ENCODE measurements at regions not wholly inside any gene's neighbourhood (a gene's known extent, or its start where the extent isn't known, plus 50 kb on each side); places are given as distances from the start of the nearest gene placed in this dataset.

DNA sequence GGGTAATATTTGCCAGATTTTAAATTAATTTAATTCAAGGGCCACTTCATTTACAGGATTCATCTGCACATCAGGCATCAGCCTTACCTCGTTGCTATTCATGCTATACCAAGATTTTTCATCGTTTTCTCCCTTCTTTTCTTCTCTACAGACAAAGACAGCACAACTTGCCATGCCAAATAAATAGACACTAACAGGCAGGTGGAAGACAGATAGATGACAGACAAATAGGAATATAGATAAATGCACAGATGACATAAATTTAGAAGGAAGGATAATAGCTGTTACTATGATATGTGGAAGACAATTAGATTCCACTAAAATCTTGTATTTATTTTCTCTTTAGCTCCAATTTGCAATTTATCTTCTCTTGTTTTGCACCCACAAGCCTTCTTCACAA is 164.5 kb upstream of the ARX start:
- no peak overlapping the region for H3K27ac Mint-ChIP-seq
- Histone ChIP-seq H3K36me3 (ENCODE audit: control insufficient read depth in 2 of 2, extremely low read depth in 1 of 2, insufficient read depth in 1 of 2, low read length in 1 of 2) (no peaks in the 10 kb centered on the region), H3K27me3 (replicated peaks in 1 of 2; ENCODE audit: control insufficient read depth in 2 of 2, extremely low read depth in 1 of 2, insufficient read depth in 2 of 2, low read length in 1 of 2) (peaks cover 0 to 2% of the 10 kb centered on the region in 2 experiments), H3K4me3 (ENCODE audit: control insufficient read depth in 1 of 2, extremely low read depth in 1 of 2, low read length in 1 of 2) (no peak overlapping the region), H3K9me3 (no peaks in the 10 kb centered on the region), H3K4me1 (ENCODE audit: control insufficient read depth in 1 of 2, extremely low read depth in 1 of 2, insufficient read depth in 2 of 2, low read length in 2 of 2) (no peaks in the 10 kb centered on the region), H3K27ac (ENCODE audit: low read length) (no peak overlapping the region)
- ChIA-PET POLR2A (no interaction called here), CTCF (no interaction called here)
- no peaks in the 10 kb centered on the region for H3K9me3 Mint-ChIP-seq
- WGBS (ENCODE audit: insufficient coverage): no CpG with 5 or more reads among the region's 2 CpGs
- DNase-seq (no peak), ATAC-seq (replicated peaks in 1 of 4) (no peak)
- H3K4me1 Mint-ChIP-seq: no peaks in the 10 kb centered on the region
- no peak overlapping the region for H3K4me3 Mint-ChIP-seq
- no peaks in the 10 kb centered on the region for H3K36me3 Mint-ChIP-seq
- H3K27me3 Mint-ChIP-seq: peaks cover 9 to 28% of the 10 kb centered on the region in 2 donors

DNA sequence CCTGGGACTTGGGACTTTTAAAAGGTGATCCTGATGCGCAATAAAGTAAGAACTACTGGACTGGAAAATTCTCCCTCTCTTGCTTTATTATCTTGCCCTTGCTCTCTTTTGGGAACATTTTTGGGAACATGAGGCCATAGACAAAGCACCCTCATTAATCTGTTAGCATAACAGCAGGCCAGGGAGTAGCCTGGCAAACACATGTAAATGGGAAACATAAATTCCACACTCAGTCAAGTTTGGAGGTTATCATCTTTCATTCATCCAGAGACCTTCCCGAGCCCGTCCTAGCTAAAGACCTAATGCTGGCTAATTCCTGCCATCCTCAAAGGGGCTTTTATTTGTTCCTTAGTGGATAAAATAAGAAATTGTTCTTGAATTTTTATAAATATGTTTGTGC is 162.8 kb upstream of the ARX start:
- no peaks in the 10 kb centered on the region for H3K4me1 Mint-ChIP-seq
- H3K27ac ChIP-seq (ENCODE audit: low read length): no peak overlapping the region
- H3K27me3 Mint-ChIP-seq: peaks cover 9 to 31% of the 10 kb centered on the region in 2 donors
- no peak for ATAC-seq (replicated peaks in 1 of 4)
- H3K4me1 ChIP-seq (ENCODE audit: control insufficient read depth in 1 of 2, extremely low read depth in 1 of 2, insufficient read depth in 2 of 2, low read length in 2 of 2): no peaks in the 10 kb centered on the region
- H3K27ac Mint-ChIP-seq: no peak overlapping the region
- H3K4me3 ChIP-seq (ENCODE audit: control insufficient read depth in 1 of 2, extremely low read depth in 1 of 2, low read length in 1 of 2): no peak overlapping the region
- no CpG with 5 or more reads among the region's 3 CpGs for WGBS (ENCODE audit: insufficient coverage)
- ChIA-PET POLR2A (no interaction called here), CTCF (interaction anchor here in 1 of 2 donors (0.6 kb wide), 1 partner anchor 145 kb away, joined by 3 read pairs; no protein-coding TSS in a partner anchor)
- H3K27me3 ChIP-seq (replicated peaks in 1 of 2; ENCODE audit: control insufficient read depth in 2 of 2, extremely low read depth in 1 of 2, insufficient read depth in 2 of 2, low read length in 1 of 2): peaks cover 0 to 2% of the 10 kb centered on the region in 2 experiments
- no peaks in the 10 kb centered on the region for H3K36me3 Mint-ChIP-seq
- no peaks in the 10 kb centered on the region for H3K9me3 ChIP-seq
- no peak for DNase-seq
- H3K9me3 Mint-ChIP-seq: no peaks in the 10 kb centered on the region
- no peaks in the 10 kb centered on the region for H3K36me3 ChIP-seq (ENCODE audit: control insufficient read depth in 2 of 2, extremely low read depth in 1 of 2, insufficient read depth in 1 of 2, low read length in 1 of 2)
- no peak overlapping the region for H3K4me3 Mint-ChIP-seq

DNA sequence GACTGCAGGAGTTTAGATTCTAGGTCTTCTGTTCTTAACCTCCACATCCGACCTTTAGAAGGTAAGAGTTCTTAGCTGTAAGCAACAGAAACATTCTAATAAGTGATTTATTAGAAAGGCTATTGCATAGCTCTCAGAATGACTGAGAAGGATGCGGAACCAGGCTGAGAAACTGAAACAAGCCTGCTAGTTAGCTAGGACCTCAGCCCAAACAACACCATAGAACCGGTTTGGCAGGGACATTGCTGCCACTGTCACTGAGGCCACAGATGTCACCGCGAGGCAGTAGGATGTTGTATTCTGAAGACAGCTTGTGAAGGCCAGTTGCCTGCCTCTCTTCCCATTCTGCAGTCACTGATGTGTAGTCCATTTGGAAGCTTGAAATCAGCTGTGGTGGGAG is 160.0 kb upstream of the ARX start:
- Histone ChIP-seq H3K36me3 (ENCODE audit: control insufficient read depth in 2 of 2, extremely low read depth in 1 of 2, insufficient read depth in 1 of 2, low read length in 1 of 2) (no peaks in the 10 kb centered on the region), H3K4me3 (ENCODE audit: control insufficient read depth in 1 of 2, extremely low read depth in 1 of 2, low read length in 1 of 2) (no peak overlapping the region), H3K4me1 (ENCODE audit: control insufficient read depth in 1 of 2, extremely low read depth in 1 of 2, insufficient read depth in 2 of 2, low read length in 2 of 2) (no peaks in the 10 kb centered on the region), H3K27ac (ENCODE audit: low read length) (no peak overlapping the region), H3K27me3 (replicated peaks in 1 of 2; ENCODE audit: control insufficient read depth in 2 of 2, extremely low read depth in 1 of 2, insufficient read depth in 2 of 2, low read length in 1 of 2) (no peaks in the 10 kb centered on the region), H3K9me3 (no peaks in the 10 kb centered on the region)
- Mint-ChIP-seq H3K36me3 (no peaks in the 10 kb centered on the region), H3K9me3 (no peaks in the 10 kb centered on the region), H3K4me3 (no peak overlapping the region), H3K4me1 (no peaks in the 10 kb centered on the region), H3K27ac (no peak overlapping the region), H3K27me3 (peaks cover 2 to 18% of the 10 kb centered on the region in 2 donors)
- CTCF ChIA-PET: no interaction called here
- no CpG with 5 or more reads among the region's 5 CpGs for WGBS (ENCODE audit: insufficient coverage)
- POLR2A ChIA-PET: no interaction called here
- DNase-seq (no peak), ATAC-seq (replicated peaks in 1 of 4) (no peak)

DNA sequence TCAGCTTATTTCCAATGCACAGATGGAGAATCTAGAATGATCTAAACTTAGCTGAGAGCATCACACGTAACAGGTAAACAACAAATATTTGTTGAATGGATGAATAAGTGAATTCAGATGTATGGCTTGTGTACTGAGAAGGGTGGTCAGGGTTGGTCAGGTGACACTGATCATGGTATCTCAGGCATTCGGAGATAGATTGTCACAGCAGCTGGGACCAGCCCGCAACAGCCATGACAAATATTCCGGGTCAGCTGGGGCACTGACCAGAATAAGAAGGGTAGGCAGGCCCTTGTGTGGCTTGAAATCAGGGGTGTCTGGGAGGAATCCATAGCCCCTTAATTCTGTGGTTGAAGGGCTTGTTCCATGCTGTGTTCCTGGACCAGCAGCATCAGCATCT is 159.4 kb upstream of the ARX start:
- Mint-ChIP-seq H3K4me1 (no peaks in the 10 kb centered on the region), H3K4me3 (no peak overlapping the region), H3K27ac (no peak overlapping the region), H3K27me3 (peaks cover 0 to 13% of the 10 kb centered on the region in 2 donors), H3K9me3 (no peaks in the 10 kb centered on the region), H3K36me3 (no peaks in the 10 kb centered on the region)
- no peak for ATAC-seq (replicated peaks in 1 of 4)
- no CpG with 5 or more reads among the region's 4 CpGs for WGBS (ENCODE audit: insufficient coverage)
- POLR2A ChIA-PET: no interaction called here
- Histone ChIP-seq H3K27ac (ENCODE audit: low read length) (no peak overlapping the region), H3K4me3 (ENCODE audit: control insufficient read depth in 1 of 2, extremely low read depth in 1 of 2, low read length in 1 of 2) (no peak overlapping the region), H3K9me3 (no peaks in the 10 kb centered on the region), H3K27me3 (replicated peaks in 1 of 2; ENCODE audit: control insufficient read depth in 2 of 2, extremely low read depth in 1 of 2, insufficient read depth in 2 of 2, low read length in 1 of 2) (no peaks in the 10 kb centered on the region), H3K4me1 (ENCODE audit: control insufficient read depth in 1 of 2, extremely low read depth in 1 of 2, insufficient read depth in 2 of 2, low read length in 2 of 2) (no peaks in the 10 kb centered on the region), H3K36me3 (ENCODE audit: control insufficient read depth in 2 of 2, extremely low read depth in 1 of 2, insufficient read depth in 1 of 2, low read length in 1 of 2) (no peaks in the 10 kb centered on the region)
- CTCF ChIA-PET: no interaction called here
- no peak for DNase-seq

DNA sequence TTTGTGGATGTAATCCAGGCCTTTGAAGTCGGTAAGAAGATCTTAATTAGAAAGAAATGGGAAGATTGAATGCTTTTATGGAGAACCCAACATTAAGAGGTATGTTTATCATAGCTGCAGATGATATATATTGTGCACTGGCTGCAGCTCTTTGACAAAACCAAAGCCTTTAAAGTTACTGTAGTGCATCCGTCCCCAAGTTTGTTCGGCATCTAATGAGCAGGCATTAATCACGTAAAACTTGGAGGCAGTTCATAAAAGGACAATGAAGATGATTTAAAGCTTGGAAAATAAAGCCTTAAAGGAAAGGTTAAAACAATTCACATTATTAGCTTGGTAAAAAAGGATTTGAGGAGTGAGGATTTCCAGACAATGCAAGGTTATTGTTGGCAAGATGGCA is 150.8 kb upstream of the ARX start:
- Mint-ChIP-seq H3K9me3 (no peaks in the 10 kb centered on the region), H3K4me3 (no peak overlapping the region), H3K27ac (no peak overlapping the region), H3K4me1 (no peaks in the 10 kb centered on the region), H3K27me3 (peaks cover 6 to 35% of the 10 kb centered on the region in 2 donors), H3K36me3 (no peaks in the 10 kb centered on the region)
- Histone ChIP-seq H3K27me3 (replicated peaks in 1 of 2; ENCODE audit: control insufficient read depth in 2 of 2, extremely low read depth in 1 of 2, insufficient read depth in 2 of 2, low read length in 1 of 2) (no peaks in the 10 kb centered on the region), H3K4me1 (ENCODE audit: control insufficient read depth in 1 of 2, extremely low read depth in 1 of 2, insufficient read depth in 2 of 2, low read length in 2 of 2) (no peaks in the 10 kb centered on the region), H3K9me3 (no peaks in the 10 kb centered on the region), H3K27ac (ENCODE audit: low read length) (no peak overlapping the region), H3K36me3 (ENCODE audit: control insufficient read depth in 2 of 2, extremely low read depth in 1 of 2, insufficient read depth in 1 of 2, low read length in 1 of 2) (no peaks in the 10 kb centered on the region), H3K4me3 (ENCODE audit: control insufficient read depth in 1 of 2, extremely low read depth in 1 of 2, low read length in 1 of 2) (no peak overlapping the region)
- ChIA-PET POLR2A (no interaction called here), CTCF (no interaction called here)
- WGBS (ENCODE audit: insufficient coverage): 80% methylated on average over 1 of the region's 4 CpGs
- DNase-seq: no peak
- no peak for ATAC-seq (replicated peaks in 1 of 4)

DNA sequence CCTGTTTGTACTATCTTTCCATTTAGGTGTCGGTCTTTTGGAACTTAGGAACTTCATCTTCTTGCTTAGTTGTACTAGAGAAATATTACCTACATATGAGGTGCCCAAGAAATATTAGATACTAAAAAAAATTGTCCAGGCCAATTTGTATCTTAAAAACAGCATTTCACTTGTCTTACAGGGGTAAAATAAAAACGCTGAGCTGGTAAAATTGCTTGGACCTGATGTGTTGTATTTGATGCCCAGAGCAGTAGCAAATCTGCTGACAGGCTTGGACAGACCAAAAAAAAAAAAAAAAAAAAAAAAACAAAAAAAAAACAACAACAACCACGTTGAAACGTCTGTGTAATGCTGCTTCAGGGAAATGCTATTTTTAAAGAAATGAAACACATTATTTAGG is 150.4 kb upstream of the ARX start:
- DNase-seq (no peak), ATAC-seq (replicated peaks in 1 of 4) (no peak)
- H3K27ac ChIP-seq (ENCODE audit: low read length): no peak overlapping the region
- H3K4me3 Mint-ChIP-seq: no peak overlapping the region
- no peaks in the 10 kb centered on the region for H3K9me3 Mint-ChIP-seq
- H3K4me1 Mint-ChIP-seq: no peaks in the 10 kb centered on the region
- ChIA-PET CTCF (no interaction called here), POLR2A (interaction anchor here in 1 of 2 donors (0.5 kb wide), 1 partner anchor 26 kb away, joined by 3 read pairs; no protein-coding TSS in a partner anchor)
- no peak overlapping the region for H3K27ac Mint-ChIP-seq
- no peaks in the 10 kb centered on the region for H3K27me3 ChIP-seq (replicated peaks in 1 of 2; ENCODE audit: control insufficient read depth in 2 of 2, extremely low read depth in 1 of 2, insufficient read depth in 2 of 2, low read length in 1 of 2)
- H3K9me3 ChIP-seq: no peaks in the 10 kb centered on the region
- no peaks in the 10 kb centered on the region for H3K4me1 ChIP-seq (ENCODE audit: control insufficient read depth in 1 of 2, extremely low read depth in 1 of 2, insufficient read depth in 2 of 2, low read length in 2 of 2)
- H3K36me3 ChIP-seq (ENCODE audit: control insufficient read depth in 2 of 2, extremely low read depth in 1 of 2, insufficient read depth in 1 of 2, low read length in 1 of 2): no peaks in the 10 kb centered on the region
- H3K27me3 Mint-ChIP-seq: peaks cover 6 to 35% of the 10 kb centered on the region in 2 donors
- no peak overlapping the region for H3K4me3 ChIP-seq (ENCODE audit: control insufficient read depth in 1 of 2, extremely low read depth in 1 of 2, low read length in 1 of 2)
- WGBS (ENCODE audit: insufficient coverage): no CpG with 5 or more reads among the region's 4 CpGs
- no peaks in the 10 kb centered on the region for H3K36me3 Mint-ChIP-seq

DNA sequence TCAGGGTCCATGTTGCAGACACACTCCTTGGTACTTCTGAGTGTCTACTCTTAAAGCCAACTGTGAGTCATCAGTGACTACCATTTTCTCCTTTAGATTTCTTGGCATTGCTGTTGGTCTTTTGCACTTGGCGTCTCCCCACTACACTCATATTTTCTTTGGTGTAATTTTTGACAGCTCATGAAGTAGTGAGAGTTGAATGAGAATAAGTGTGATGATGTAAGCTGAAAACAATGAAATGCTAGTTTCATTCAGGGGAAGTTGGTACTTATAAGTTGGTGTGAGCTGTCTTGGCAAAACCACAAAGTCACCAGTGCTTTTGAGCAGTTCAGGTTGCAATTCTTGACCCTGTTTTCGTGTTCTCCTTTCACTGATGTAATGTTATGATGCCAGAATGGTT is 142.9 kb upstream of the ARX start:
- POLR2A ChIA-PET: no interaction called here
- Mint-ChIP-seq H3K4me3 (no peak overlapping the region), H3K36me3 (no peaks in the 10 kb centered on the region), H3K9me3 (no peaks in the 10 kb centered on the region), H3K27ac (no peak overlapping the region), H3K4me1 (no peaks in the 10 kb centered on the region), H3K27me3 (peaks cover 1 to 27% of the 10 kb centered on the region in 2 donors)
- H3K36me3 ChIP-seq (ENCODE audit: control insufficient read depth in 2 of 2, extremely low read depth in 1 of 2, insufficient read depth in 1 of 2, low read length in 1 of 2): no peaks in the 10 kb centered on the region
- H3K4me1 ChIP-seq (ENCODE audit: control insufficient read depth in 1 of 2, extremely low read depth in 1 of 2, insufficient read depth in 2 of 2, low read length in 2 of 2): no peaks in the 10 kb centered on the region
- no peak for DNase-seq
- ATAC-seq (replicated peaks in 1 of 4): no peak
- no peak overlapping the region for H3K4me3 ChIP-seq (ENCODE audit: control insufficient read depth in 1 of 2, extremely low read depth in 1 of 2, low read length in 1 of 2)
- no peak overlapping the region for H3K27ac ChIP-seq (ENCODE audit: low read length)
- no peaks in the 10 kb centered on the region for H3K9me3 ChIP-seq
- CTCF ChIA-PET: no interaction called here
- no peaks in the 10 kb centered on the region for H3K27me3 ChIP-seq (replicated peaks in 1 of 2; ENCODE audit: control insufficient read depth in 2 of 2, extremely low read depth in 1 of 2, insufficient read depth in 2 of 2, low read length in 1 of 2)
- WGBS (ENCODE audit: insufficient coverage): no CpG with 5 or more reads among the region's 2 CpGs

Data from T-cell (primary cell).